DMS53 treated with DMSO at 0.1 percent for 48 hours (cell line): ENCODE measurements at regions not wholly inside any gene's neighbourhood (a gene's known extent, or its start where the extent isn't known, plus 50 kb on each side); places are given as distances from the start of the nearest gene placed in this dataset.

Experiments used
- DNase-seq: peaks from one replicate; lab custom pipeline; 2025; ENCODE audit not compliant: unreplicated experiment; lab: John Stamatoyannopoulos, UW

DNA sequence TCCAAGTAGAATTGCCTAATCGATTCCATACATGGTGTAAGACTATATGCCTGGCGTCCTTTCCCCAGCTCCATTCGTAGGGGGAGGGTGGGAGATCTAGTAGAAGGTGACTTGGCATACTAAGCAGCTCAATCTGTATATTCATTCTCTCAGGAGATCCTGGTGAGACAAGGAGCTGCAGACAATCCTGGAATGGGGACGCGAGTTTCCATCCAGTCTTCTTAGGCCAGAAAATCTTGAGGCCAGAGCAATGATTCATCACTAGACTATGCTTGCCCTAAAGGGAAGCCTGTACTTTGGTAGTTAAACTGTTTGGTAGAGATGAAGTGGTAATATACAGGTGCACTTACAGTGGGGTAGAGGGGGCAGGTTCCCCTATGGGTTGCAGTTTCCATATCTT, 468.7 kb downstream of the ADGRL2 start:
- DNase-seq: no peak

DNA sequence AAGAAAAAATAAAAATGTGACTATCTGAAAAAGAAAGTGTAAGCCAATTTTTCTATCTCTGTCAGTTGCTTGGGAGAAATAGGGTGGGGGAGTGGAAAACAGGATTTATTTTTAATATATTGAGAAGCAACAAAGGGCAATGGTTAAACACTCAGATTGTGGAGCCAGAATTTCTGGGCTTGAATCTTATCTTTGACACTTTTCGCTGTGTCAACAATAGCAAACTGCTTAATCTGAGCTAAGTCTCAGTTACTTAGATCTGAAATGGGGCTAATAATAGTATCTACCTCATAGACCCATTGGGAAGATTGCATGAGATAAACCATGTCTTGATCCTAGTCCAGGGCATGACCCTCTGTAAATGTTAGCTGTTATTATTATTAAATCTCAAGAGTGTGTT, 468.1 kb downstream of the ADGRL2 start:
- DNase-seq: no peak

DNA sequence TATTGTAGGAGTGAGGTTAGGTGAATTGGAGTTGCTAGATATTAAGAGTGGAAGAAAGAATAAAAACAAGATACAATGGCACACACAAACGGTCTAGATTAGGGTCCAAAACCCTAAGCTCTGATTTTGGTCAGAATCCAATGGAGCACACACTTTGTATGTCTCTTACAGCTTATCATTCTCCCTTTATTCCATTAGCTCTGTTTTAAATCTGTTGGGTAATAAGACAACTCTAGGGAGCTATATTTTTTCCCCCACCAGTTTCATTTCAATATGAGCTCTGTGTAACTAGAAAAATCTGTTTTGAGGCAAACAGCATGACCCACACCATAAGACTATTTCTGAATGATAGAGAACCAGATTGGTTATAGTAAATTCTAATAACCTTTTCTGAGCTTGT, 465.6 kb downstream of the ADGRL2 start:
- no peak for DNase-seq

- DNase-seq: no peak
Observed at GRCh38 chr1:82265436-82265835, 464.7 kb downstream of the ADGRL2 start.

GRCh38 chr1:82264802-82265201, 464.1 kb downstream of the ADGRL2 start:
- DNase-seq: no peak

DNA sequence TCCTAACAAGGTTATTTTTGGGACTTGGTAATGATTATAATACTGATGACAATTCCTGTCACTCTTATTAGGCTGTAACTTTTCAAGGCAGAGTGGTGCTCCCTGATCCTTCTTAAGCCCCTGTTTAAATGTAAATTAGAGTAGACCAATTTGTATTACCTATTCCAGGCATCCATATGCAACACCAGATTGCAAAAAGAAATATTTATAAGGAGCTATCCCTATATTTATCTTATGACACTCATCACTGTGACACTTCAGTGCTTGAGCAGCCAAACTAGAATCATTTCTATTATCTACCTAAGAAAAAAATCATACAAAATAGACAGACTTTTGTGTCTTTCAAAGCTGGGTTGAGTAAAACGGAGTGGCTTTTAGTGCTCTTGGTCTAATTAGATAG, 462.7 kb downstream of the ADGRL2 start:
- DNase-seq: no peak

GRCh38 chr1:82260666-82261065, 459.9 kb downstream of the ADGRL2 start:
- DNase-seq: no peak

DNA sequence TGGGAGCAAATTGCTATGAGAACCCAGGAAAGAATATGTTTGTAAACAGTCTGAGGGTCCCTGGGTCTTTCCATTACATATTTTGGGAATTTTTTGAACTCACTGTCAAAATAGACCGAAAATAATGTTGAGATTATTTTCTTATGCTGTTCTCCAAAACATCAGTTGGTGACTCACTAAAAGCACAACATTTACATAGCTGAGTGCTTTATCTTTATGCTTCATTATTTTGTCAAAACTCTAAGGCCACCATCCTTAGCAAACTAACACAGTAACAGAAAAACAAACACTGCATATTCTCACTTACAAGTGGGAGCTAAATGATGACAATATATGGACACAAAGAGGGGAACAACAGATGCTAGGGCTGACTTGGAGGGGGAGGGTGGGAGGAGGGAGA, 459.3 kb downstream of the ADGRL2 start:
- DNase-seq: peak; percentile 39

DNA sequence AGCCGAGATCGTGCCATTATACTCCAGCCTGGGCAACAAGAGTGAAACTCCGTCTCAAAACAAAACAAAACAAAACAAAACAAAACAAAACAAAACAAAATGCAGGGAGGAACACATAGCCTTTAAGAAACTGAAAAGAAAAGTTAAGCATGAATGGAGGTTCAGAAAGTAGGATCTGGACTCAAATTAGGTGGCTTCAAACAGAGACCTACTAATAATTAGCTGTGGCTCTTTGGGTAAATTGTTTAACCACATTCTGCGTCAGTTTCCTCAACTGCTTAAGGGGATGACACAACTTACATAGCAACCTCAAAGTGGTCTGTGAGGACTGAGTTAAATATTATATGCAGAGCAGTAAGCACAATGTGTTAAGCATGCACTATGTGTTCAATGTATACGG, 458.2 kb downstream of the ADGRL2 start:
- DNase-seq: no peak

DNA sequence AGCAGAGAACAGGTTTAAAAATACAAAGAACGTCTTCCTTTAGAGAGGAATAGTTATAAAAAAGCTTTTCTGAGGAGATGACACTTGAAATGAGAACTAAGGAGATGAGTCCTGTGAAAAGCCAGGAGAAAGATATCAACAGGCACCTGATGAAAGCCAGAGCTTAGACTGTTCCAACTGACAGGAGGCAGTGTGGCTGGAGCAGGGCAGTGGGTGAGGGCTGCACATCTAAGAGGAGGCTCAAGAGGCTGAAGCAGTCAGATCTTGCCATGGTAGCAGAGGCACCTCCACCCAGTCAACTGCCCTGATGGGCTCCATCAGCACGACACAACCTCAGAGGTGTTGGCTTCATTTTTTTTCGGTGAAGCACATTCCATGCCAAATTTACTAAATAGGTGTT, 445.3 kb downstream of the ADGRL2 start:
- no peak for DNase-seq

DNA sequence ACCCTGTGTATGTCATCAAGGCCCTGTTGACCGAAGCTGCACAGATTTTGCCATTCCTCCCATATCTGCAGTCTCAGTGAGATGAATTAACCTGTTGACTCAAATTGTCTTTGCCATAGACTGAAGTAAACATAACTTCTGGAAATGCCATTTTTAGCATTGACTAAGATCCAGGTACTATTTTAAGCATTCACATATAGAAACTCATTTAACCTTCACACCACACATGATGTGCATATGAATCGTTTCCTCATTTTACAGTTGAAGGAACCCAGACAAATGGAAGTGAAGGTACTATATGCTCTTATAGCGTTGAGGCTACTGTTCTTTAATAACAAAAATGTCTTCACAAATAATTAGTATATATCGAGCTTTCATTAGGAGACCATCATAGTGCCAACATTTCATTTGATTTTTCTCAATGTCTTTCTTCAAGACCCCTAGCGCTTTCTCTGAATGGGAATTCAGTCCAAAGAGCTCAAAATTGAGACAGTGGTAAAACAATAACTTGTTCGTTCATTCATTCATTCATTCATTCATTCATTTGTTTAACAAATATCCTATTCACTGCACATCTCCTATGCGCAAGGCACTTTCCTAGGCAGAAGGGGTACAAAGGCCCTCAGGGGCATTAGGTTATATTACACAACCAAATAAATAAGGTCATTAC, 444.7 kb downstream of the ADGRL2 start:
- DNase-seq: no peak

GRCh38 chr1:82240571-82240970, 439.8 kb downstream of the ADGRL2 start:
- DNase-seq: no peak

- DNase-seq: no peak
Observed at GRCh38 chr1:82230667-82231066, 429.9 kb downstream of the ADGRL2 start.

- no peak for DNase-seq
Observed at GRCh38 chr1:82227306-82228095, 426.8 kb downstream of the ADGRL2 start.

GRCh38 chr1:82226186-82226505, 425.4 kb downstream of the ADGRL2 start:
- DNase-seq: no peak

GRCh38 chr1:82225421-82226185, 424.9 kb downstream of the ADGRL2 start:
- peak; percentile 78 for DNase-seq

- DNase-seq: no peak
Observed at GRCh38 chr1:82223091-82223490, 422.4 kb downstream of the ADGRL2 start.

DNA sequence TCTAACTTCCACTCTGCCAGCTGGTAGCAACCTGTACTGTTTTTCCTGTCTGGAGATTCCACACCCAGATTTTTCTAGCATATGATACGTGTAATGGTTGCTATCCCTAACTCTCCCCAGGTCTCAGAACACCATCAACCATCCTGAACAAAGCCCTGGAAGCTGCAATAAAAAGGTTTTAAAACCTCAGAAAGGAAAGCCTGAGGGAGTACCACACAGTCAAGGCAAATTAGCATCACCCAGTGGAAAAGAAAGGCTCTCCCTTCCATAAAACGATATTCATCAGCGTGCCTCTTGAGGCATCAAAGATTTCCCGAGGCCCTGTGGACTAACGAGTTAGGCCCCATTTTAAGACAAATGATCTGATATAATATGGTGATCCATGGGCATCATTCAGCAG, 421.0 kb downstream of the ADGRL2 start:
- no peak for DNase-seq

DNA sequence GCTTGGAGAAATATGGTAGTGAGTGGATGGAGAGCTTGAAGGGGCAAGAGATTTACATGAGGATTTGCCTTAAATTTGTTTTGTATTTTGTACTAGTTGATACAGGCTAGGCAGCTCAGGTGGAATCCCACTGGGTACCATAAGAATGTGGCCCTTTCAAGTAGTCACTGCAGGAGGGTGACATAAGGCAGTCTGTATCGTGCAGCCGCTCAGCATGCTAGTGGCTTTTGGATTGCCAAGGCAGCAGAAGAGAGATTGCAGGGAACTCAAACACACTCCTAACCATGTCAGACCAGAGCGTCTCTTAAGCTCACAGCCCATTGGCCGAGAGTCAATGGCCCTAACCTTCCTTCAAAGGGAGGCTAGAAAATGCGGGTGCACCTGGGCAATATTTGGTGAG, 420.0 kb downstream of the ADGRL2 start:
- no peak for DNase-seq

DNA sequence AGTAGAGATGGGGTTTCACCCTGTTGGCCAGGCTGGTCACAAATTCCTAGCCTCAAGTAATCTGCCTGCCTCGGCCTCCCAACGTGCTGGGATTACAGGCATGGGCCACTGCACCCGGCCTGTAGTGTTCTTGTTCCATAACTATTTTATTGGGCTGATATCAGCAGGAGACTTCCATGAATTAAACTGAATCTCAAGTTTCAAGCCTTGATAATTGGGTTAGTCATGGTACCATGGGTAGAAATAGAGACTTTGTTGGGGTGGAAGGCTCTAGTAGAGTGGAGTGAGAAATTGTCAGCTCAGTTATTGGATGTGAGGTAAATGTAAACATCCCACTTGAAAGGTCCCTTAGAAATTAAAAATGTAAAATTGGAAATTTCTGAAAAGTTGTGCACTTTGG, 419.1 kb downstream of the ADGRL2 start:
- no peak for DNase-seq

DNA sequence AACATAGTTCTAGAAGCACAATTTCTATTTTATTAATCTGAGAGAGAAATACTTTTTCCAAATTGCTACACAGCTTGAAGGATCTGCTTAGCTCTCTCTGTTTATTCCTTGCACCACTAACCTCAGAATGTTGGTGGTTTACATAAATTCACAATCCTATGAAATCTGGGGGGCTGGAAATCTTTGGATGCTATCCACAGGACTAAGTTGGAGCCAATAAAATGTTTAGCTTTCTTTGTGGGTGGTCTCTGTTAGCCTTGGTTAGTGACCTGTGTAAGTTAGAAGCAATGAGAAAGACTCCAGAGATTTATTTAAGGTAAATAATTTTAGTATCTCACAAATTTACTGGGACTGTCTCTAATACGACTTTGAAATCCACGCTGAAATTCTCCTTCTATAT, 418.1 kb downstream of the ADGRL2 start:
- no peak for DNase-seq

GRCh38 chr1:82215853-82216175, 415.1 kb downstream of the ADGRL2 start:
- peak; percentile 74 for DNase-seq
